Lower leg skin (tissue), 4 donors: ENCODE measurements at regions not wholly inside any gene's neighbourhood (a gene's known extent, or its start where the extent isn't known, plus 50 kb on each side); places are given as distances from the start of the nearest gene placed in this dataset.

Experiments used
- DNase-seq, 2 donors: peaks; one replicate each; pipeline ENCODE4 v3.0.0-alpha.2; 2019; ENCODE audit warnings: low spot score in 2 of 2
- H3K4me3 ChIP-seq: fragments of 200-600 bp; sonication (generic); 2 replicates; pipeline ENCODE4 v1.5.1; 2017; ENCODE audit warnings: mild to moderate bottlenecking, low read depth; ENCODE audit not compliant: poor library complexity, severe bottlenecking
- POLR2A ChIP-seq, 2 donors: fragments of 450-650 bp; IDR thresholded peaks; one replicate each; pipeline ENCODE4 v1.6.1; 2016 to 2017; ENCODE audit warnings: antibody characterized with exemption in 2 of 2, mild to moderate bottlenecking in 1 of 2, moderate library complexity in 1 of 2
- WGBS, 2 donors: methylation state at CpG; one replicate each; pipeline ENCODE4 v1.1.5; 2018; 5-methylcytosine and 5-hydroxymethylcytosine counted together
- intact Hi-C: fragments of 100-400 bp; cut with DNase I; formaldehyde crosslinking; loops from one replicate; pipeline ENCODE4 v1.15.0; 2023; ENCODE audit warnings: low total_unique reads
- TF ChIP-seq, protein P1 (sequence below), 3 donors: fragments of 450-650 bp; IDR thresholded peaks; one replicate each; pipeline ENCODE4 v1.5.1; 2016; ENCODE audit warnings: antibody characterized with exemption in 3 of 3, mild to moderate bottlenecking in 3 of 3, moderate library complexity in 2 of 3

DNA sequence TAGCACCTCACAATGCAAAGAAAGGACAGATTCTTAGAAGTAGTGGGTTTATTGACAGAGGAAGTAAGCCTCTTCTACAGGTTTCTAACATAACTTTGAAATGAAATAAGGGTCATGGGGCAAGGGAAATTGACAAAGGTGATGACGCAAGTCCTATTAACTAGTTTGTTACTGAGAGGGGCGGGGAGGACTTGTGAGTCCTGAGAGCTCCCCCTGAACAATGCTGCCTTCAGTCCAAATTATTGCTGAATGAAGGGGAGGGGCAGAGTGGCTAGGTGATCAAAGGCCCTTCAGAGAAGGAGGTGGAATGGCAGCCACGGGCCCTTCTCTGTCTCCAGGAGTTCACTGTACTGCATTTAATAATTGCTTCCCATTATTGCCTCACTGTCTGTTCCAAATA lies 390.0 kb downstream of the MEIS1 start:
- no peak for DNase-seq
- 72 to 85% methylated on average over 3 of the region's 3 CpGs for WGBS, 2 donors
- no peak overlapping the region for H3K4me3 ChIP-seq
- TF ChIP-seq, protein P1, sequence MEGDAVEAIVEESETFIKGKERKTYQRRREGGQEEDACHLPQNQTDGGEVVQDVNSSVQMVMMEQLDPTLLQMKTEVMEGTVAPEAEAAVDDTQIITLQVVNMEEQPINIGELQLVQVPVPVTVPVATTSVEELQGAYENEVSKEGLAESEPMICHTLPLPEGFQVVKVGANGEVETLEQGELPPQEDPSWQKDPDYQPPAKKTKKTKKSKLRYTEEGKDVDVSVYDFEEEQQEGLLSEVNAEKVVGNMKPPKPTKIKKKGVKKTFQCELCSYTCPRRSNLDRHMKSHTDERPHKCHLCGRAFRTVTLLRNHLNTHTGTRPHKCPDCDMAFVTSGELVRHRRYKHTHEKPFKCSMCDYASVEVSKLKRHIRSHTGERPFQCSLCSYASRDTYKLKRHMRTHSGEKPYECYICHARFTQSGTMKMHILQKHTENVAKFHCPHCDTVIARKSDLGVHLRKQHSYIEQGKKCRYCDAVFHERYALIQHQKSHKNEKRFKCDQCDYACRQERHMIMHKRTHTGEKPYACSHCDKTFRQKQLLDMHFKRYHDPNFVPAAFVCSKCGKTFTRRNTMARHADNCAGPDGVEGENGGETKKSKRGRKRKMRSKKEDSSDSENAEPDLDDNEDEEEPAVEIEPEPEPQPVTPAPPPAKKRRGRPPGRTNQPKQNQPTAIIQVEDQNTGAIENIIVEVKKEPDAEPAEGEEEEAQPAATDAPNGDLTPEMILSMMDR (IDR thresholded peaks at IDR 0.05): no peak
- TF ChIP-seq POLR2A (IDR thresholded peaks at IDR 0.05): no peak
- intact Hi-C loops: no loop called here

DNA sequence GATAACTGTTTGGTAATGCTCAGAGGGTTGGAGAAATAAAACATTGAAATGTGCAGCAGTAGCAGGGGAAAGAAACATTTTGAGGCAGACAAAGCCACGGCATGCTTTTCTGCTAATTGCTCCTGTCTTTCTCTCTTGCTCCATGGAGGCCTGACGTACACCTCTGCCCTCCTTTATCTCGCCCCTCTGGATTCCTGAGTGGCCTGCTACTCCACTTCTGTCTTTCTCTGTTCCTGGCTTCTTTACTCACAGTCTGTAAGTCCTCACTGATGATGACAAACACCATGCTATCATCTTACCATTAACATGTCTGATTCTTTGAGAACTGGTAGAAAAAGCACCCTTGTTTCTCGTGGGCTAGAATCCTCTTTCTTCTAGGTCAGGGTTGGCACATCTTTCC lies 392.9 kb downstream of the MEIS1 start:
- H3K4me3 ChIP-seq: no peak overlapping the region
- intact Hi-C loops: no loop called here
- TF ChIP-seq POLR2A (IDR thresholded peaks at IDR 0.05): no peak
- TF ChIP-seq, protein P1 (IDR thresholded peaks at IDR 0.05): no peak
- 87 to 89% methylated on average over 4 of the region's 4 CpGs for whole genome bisulfite sequencing, 2 donors
- DNase-seq: no peak

DNA sequence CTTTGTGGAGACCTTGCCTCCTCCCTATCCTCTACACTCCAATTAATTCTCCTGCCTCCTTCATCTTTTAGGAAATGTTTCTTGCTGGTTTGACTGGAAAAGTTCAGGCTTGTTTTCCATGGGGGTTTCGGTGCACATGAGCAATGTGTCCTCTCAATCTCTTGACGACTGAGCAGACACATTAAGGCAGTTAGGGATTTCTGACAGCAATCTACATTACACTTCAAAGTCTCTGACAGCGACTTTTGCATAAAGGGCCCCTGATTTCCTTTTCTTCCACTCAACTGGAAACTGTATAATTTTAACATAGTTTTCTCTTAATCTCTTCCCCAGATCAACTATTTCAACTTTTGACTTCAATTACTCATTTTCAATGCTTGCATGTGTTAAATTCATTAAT lies 394.0 kb downstream of the MEIS1 start:
- intact Hi-C loops: no loop called here
- H3K4me3 ChIP-seq: no peak overlapping the region
- WGBS, 2 donors: 81 to 95% methylated on average over 3 of the region's 3 CpGs
- DNase-seq: no peak
- TF ChIP-seq, protein P1 (IDR thresholded peaks at IDR 0.05): no peak
- TF ChIP-seq POLR2A (IDR thresholded peaks at IDR 0.05): no peak

DNA sequence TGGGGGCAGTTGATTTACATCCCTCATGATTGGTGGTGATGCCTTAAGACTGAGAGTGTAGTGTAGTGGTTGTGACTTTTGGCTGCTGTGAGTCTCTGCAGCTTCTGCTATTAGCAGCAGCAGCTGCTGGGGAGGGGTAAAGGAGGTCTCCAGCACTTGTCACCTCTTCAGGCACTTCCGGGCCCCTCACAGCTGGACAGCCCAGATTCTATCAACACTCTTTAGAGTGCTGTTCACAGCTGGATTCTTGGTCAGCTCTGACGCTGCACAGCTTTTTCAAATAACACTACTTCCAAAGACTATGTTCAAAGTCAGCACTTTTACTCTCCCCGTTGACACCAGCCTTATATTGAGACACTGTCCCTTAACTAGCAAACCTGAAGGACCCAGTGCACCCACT lies 396.0 kb downstream of the MEIS1 start:
- intact Hi-C loops: no loop called here
- no peak for DNase-seq
- 63 to 72% methylated on average over 3 of the region's 3 CpGs for WGBS, 2 donors
- no peak for TF ChIP-seq POLR2A (IDR thresholded peaks at IDR 0.05)
- TF ChIP-seq, protein P1 (IDR thresholded peaks at IDR 0.05): no peak
- no peak overlapping the region for H3K4me3 ChIP-seq

DNA sequence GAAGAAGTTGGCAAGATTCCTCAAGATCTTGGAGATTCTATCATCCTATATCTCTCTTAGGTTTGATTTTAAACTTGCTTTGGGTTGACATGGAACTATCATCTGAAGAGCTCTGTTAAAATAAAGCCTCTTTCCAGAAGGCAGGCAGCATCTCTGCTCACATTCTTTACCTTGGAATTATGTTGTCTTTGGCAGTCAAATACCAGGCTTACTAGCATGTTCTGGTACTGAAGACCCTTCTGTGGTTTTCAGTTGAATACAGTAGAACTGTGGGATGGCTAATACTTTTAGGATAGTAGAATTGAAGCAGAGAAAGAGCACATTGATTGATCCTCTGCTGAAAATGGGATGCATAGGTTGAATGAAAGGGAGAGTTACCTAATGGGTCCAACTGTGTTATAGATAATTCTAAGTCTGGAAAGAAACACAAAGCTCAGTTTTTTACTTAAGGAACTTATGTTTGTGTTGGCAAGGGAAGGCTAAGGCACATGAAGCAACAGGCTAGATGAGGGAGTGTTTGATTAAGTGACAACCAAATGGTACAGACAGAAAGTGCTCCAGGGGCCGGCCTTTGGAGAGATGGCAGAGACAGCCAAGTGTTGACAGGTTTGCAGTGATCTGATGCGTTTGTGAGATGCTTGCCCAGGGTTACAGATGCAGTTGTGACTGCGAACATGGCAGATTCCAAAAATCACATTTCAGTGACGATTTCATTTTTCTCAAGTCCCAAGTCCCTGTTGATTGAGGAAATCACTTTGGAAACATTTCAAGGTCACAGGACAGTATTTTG lies 397.9 kb downstream of the MEIS1 start:
- no peak overlapping the region for H3K4me3 ChIP-seq
- intact Hi-C loops: no loop called here
- WGBS, 2 donors: 12 to 33% methylated on average over 4 of the region's 4 CpGs
- no peak for DNase-seq
- TF ChIP-seq POLR2A (IDR thresholded peaks at IDR 0.05): no peak
- TF ChIP-seq, protein P1 (IDR thresholded peaks at IDR 0.05): no peak

DNA sequence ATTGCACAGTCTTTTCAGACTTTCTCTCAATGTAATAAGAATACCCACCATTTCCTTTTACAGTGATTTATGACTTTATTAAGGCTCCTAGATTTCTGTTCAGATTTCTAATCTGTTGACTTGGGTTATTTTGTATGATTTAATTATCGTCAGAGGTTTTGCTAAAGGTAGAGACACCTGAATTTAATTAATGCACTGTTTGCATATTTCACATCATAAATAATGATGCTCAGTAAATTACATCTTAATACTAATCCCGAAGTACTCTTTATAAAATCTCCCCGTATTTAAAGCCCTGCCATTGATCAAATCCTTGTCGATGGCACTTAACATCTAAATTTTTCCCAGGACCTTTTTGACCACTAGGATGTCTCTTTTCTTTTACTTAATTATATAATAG lies 399.9 kb downstream of the MEIS1 start:
- no peak for TF ChIP-seq POLR2A (IDR thresholded peaks at IDR 0.05)
- TF ChIP-seq, protein P1 (IDR thresholded peaks at IDR 0.05): no peak
- intact Hi-C loops: no loop called here
- no peak for DNase-seq
- no peak overlapping the region for H3K4me3 ChIP-seq
- WGBS, 2 donors: 84 to 90% methylated on average over 4 of the region's 4 CpGs
